ENCODE measurements at regions not wholly inside any gene's neighbourhood (a gene's known extent, or its start where the extent isn't known, plus 50 kb on each side); places are given as distances from the start of the nearest gene placed in this dataset.

GRCh38 chr4:160129439-160129838 lies 1026.6 kb downstream of the RAPGEF2 start:
- no peak for TF ChIP-seq POLR2A (IDR thresholded peaks at IDR 0.05; ENCODE audit: low read length)
- no peak for TF ChIP-seq GATA1 (IDR thresholded peaks at IDR 0.05; ENCODE audit: low read depth, low read length)

Data from erythroblast (primary cell).